Hematopoietic multipotent progenitor cell treated with erythropoietin and hydrocortisone succinate and interleukin-3 and kit ligand, for 15 days (in vitro differentiated cells): ENCODE measurements at regions not wholly inside any gene's neighbourhood (a gene's known extent, or its start where the extent isn't known, plus 50 kb on each side); places are given as distances from the start of the nearest gene placed in this dataset.
A peak's percentile ranks its signal among the peaks of the same experiment; 100 is the strongest.

Source experiments
- DNase-seq: peaks from one replicate; pipeline ENCODE4 v3.0.0-alpha.2; 2015; ENCODE audit warnings: low spot score

GRCh38 chr1:36675931-36676562 lies 193.3 kb upstream of the CSF3R start:
- DNase-seq, result no peak

DNA sequence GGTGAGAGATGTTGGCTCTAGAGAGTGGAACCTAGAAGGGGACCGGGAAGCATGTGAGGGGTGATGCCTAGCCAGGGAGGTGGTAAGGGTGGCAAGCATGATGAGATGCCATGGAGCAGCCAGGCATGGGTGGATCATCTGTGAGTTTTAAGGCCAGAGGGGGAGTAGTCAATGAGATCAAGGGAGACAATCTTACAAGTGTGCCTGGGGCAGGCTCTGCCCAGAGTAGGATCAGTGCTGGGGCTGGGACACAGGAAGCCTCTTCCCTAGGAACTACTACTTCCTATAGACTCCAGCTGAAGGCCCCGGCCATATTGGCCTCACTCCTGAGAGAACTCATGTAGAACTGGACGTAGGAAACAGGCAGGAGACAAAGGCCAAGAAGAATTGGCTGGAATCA lies 192.4 kb upstream of the CSF3R start:
- DNase-seq, result no peak

DNA sequence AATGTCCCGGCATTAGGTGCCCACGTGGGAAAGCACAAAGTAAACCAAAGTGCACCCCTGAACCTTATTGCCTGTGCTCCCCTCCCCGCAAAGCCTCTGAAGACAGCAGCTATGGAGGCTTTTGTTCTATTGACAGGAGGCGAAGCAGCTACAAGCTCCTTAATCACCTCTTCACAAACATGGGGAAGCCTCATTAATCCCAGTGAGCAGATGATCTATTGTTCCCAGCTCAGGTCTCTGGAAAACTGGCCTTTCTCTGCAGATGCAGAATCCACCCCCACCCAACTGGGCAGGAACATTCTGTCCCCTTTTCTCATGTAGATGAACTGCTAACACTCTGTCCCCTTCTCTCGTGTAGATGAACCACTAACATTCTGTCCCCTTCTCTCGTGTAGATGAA lies 190.5 kb upstream of the CSF3R start:
- no peak for DNase-seq

DNA sequence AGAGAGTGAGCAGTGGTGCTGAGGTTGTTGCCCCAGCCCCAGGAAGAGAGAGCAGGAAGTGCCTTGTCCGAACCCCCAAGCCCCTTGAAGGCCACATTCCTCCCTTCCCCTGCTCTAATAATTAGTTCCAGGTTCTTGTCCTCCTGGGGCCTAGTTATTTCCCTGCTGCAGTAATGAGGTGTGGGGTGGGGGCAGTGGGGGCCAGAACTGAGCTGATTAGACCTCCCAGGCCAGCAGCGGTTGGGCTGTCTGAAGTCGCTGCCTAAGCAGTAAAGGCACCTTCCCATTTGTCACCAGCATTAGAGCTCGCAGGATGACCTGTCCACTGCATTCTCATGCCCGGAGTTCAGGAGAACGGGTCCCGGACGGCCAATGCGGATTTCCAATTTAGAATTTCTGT lies 186.5 kb upstream of the CSF3R start:
- DNase-seq, result no peak

GRCh38 chr1:36667836-36668235 lies 185.1 kb upstream of the CSF3R start:
- DNase-seq, result no peak

DNA sequence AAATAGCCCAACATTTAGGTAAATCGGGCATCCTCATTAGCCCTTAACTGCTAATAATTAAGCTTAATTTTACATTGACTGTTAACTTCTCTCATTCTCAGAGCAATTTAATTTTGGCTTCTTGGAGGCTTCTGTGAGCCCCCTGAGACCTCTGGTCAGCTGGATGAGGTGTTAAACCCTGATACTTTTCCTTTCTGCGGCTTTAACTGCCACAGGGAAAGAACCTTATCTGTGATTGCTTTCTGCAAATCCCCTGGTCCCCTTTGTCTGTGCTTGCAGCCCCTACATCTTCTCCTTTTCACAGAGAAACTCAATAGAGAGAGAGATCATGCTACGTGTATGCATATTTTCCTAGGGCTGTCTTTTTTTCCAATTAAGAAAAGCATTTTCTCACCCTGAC lies 184.5 kb upstream of the CSF3R start:
- DNase-seq, result no peak

GRCh38 chr1:36665478-36666080 lies 182.9 kb upstream of the CSF3R start:
- DNase-seq, result no peak

DNA sequence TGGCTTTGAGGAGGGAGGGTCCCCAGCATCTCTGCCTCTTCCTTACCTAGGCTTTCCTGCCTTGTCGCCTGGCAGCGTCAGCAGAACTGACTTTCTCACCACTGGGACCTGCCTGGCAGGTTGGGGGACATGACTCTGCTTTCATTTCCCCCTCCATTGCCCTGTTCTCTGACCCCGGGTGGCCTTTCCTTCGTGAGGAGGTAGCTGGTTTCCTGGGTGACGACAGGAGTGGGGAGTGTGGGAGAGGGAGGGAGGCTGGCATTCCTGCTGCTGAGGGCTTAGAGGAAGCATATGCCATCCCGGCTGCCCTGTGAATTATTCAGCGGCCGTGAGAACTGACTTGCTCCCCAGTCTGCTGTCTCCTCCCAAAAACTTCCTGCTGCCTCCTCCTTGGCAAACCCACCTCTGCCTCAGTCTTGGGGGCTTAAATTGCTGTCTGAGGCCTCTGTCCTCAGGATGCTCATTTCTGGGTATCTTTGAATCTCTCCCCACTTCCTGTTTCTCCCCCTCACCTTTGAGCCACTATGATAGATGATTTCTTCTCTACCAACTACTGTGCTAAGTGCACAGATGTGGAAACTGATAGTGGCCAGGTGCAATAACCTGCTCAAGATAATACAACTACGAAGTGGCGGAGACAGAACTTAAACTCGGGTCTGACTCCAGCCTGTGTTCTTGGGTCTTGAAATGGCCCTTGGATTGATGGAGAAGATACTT lies 182.0 kb upstream of the CSF3R start:
- DNase-seq, result no peak

GRCh38 chr1:36663772-36664430 lies 181.2 kb upstream of the CSF3R start:
- DNase-seq, result no peak

- DNase-seq, result no peak
These were observed 176.1 kb upstream of the CSF3R start for GRCh38 chr1:36658838-36659237.

- DNase-seq, result no peak
These were observed 175.1 kb upstream of the CSF3R start for GRCh38 chr1:36657826-36658225.

- DNase-seq, result no peak
These were observed 174.1 kb upstream of the CSF3R start for GRCh38 chr1:36656838-36657237.

DNA sequence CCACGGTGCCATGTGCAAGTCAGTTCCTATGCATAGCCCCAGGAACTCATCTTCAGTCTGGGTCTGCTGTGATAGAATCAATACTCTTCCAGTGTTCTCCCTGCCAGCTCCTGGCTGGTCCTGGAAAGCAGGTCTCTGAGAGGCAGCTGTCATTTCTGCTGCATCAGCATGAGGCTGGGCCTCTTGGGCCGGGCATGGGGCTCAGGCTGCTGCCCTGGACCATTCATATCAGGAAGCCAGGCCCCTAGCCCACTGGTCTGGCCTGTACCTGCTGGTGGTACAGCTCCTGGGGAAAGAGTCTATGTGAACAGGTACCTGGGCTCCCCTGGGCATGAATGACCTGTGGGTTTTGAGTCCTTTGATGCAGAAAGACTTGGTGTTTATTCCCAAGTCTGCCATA lies 173.6 kb upstream of the CSF3R start:
- no peak for DNase-seq

GRCh38 chr1:36654586-36654985 lies 171.9 kb upstream of the CSF3R start:
- DNase-seq, result no peak

GRCh38 chr1:36653850-36654249 lies 171.1 kb upstream of the CSF3R start:
- DNase-seq, result no peak

- DNase-seq, result no peak
These were observed 169.9 kb upstream of the CSF3R start for GRCh38 chr1:36652586-36652985.

DNA sequence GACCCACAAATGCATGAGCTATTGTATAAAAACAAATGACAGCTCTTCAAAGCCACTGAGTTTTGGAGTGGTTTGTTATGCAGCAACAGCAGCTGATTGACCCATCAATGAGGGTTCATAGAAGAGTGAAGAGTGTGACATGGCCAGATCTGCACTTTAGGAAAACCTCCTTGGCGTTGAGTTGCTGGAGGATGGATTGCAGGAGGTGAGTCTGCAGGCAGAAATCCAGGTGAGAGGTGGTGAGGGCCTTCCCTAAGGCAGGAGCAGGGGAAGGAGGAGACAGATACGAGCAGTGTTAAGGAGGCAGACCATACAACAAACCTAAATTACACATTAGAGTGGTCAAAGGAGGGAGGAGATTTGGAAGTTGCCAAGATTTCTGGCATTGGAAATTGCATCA lies 169.3 kb upstream of the CSF3R start:
- no peak for DNase-seq

DNA sequence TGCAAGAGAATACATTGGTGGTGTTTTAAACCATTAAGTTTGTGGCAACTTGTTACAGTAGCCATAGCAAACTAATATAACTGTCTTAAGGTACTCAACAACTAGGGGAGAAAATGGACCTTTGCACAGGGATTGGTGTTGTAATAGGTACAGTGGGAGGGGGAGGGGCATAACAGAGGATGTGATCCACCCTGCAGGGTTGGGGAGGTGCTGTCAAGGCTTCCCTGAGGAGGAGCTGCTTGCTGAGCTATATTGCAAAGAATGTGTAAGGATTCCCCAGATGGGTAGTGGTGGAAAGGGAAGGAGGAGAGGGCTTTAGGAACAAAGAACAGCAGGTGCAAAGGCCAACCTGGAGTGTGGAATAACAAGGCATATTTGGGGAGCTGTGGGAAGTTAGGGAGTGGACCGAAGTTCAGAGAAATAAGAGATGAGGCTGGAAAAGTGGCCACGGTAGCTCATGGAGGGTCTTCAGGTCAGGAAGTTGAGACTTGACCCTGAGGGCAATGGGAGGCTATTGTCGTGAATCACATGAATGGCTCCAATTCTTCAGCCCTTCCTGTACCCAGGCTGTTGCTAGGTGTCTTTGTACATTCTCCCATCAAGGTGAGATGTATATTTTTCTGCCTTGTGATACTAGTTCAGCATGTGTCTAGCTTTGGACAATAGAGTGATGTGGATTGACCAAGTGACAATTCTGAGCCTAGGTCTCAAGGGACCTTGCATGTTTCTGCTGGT lies 168.6 kb upstream of the CSF3R start:
- DNase-seq, result no peak

DNA sequence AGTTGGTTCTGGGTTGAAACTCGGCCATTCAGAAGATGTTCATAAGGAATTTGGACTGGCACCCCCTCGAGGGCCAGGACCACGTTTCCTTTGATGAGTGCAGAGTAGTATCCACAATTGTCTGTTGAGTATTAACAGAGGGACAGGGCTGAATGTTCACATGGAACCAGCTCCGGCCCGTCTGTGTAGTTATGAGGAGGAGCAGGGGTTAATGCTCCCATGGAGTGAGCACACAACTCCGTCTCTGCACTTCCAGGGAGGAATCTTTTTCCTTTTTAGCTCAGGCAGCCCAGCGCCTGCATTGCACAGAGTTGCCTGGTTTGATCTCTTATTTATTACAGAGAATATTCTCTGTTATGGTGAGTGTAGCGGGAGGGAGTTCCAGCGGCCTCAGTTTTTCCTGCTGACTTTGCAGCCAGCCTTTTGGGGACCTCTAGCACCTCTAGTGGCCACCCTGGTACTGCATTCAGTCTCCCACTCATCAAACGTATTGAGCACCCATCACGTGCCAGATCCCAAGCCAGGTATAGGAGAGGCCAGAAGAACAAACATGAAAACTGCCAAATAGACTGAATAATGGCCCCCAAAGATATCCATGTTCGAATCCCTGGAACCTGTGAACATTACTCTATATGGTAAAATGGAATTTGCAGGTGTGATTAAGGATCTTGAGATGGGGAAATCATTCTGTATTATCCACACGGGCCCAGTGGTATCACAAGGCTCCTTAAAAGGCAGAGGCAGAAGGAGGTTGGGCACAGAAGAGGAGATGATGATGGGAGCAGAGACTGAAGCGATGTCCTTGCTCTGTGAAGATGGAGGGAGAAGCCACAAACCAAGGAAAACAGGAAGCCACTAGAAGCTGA lies 167.7 kb upstream of the CSF3R start:
- peak; percentile 50 for DNase-seq

- DNase-seq, result no peak
These were observed 163.2 kb upstream of the CSF3R start for GRCh38 chr1:36645867-36646266.

GRCh38 chr1:36644556-36644955 lies 161.8 kb upstream of the CSF3R start:
- DNase-seq, result no peak
